A549 (cell line): ENCODE measurements at regions not wholly inside any gene's neighbourhood (a gene's known extent, or its start where the extent isn't known, plus 50 kb on each side); places are given as distances from the start of the nearest gene placed in this dataset.

Experiments used
- ATAC-seq, 2 experiments: fragments of 200-7000 bp in 1 of 2; fragments of >200 bp in 1 of 2; cut with Nextera tagmentation in 1 of 2; cut with Tn5 transposase in 1 of 2; 3 replicates each; pipeline versions ENCODE4 v1.8.0 to v1.9.1; 2018 to 2020; ENCODE audit warnings: mild to moderate bottlenecking in 1 of 2, moderate library complexity in 1 of 2
- CTCF ChIA-PET: fragments of 300-600 bp; sonication (Branson Sonifier 250); formaldehyde crosslinking; extraction: SDS; loops from one replicate; lab custom pipeline; 2021; ENCODE audit warnings: antibody characterized with exemption, inconsistent platforms; lab: Yijun Ruan, JAX
- POLR2A ChIA-PET: fragments of 350-600 bp; formaldehyde crosslinking; extraction: SDS; loops from one replicate; lab custom pipeline; 2021; ENCODE audit warnings: antibody characterized with exemption, inconsistent platforms; lab: Yijun Ruan, JAX
- DNase-seq, 2 experiments: peaks; one replicate each; pipeline versions ENCODE4 v3.0.0 to v3.0.0-alpha.2; 2011 to 2016; ENCODE audit warnings: low read depth in 1 of 2, low spot score in 1 of 2
- FAIRE-seq: peaks from 2 replicates; lab custom pipeline; 2011; peaks lifted over from hg19 to GRCh38; lab: Jason Lieb, UNC
- H3K27ac ChIP-seq, 2 experiments: fragments of >200 bp; sonication (Bioruptor Twin); formaldehyde crosslinking; 3 replicates each; pipeline ENCODE4 v1.5.1; 2016 to 2017
- H3K4me1 ChIP-seq: fragments of >200 bp; sonication (Bioruptor Twin); formaldehyde crosslinking; 3 replicates; pipeline ENCODE4 v1.6.1; 2016
- H3K4me2 ChIP-seq: fragments of >200 bp; sonication (Bioruptor Twin); formaldehyde crosslinking; 3 replicates; pipeline ENCODE4 v1.6.1; 2016
- H3K4me3 ChIP-seq: fragments of >200 bp; sonication (Bioruptor Twin); formaldehyde crosslinking; 3 replicates; pipeline ENCODE4 v1.5.1; 2016
- H3K9me3 ChIP-seq: fragments of >200 bp; sonication (Bioruptor Twin); formaldehyde crosslinking; 3 replicates; pipeline ENCODE4 v1.6.1; 2016
- BCL3 ChIP-seq: fragments of >200 bp; sonication (Bioruptor Twin); formaldehyde crosslinking; IDR thresholded peaks from 3 replicates; pipeline ENCODE4 v1.6.1; 2016
- CBX8 ChIP-seq: fragments of 200-600 bp; sonication (generic); IDR thresholded peaks from 2 replicates; pipeline ENCODE4 v1.6.1; 2016
- CHD4 ChIP-seq: fragments of 200-600 bp; sonication (generic); IDR thresholded peaks from 2 replicates; pipeline ENCODE4 v1.6.1; 2016; ENCODE audit warnings: antibody characterized with exemption, mild to moderate bottlenecking, borderline replicate concordance
- CTCF ChIP-seq: fragments of >200 bp; sonication (Bioruptor Twin); formaldehyde crosslinking; IDR thresholded peaks from 3 replicates; pipeline ENCODE4 v1.5.1; 2016
- ELK1 ChIP-seq: fragments of 150-350 bp; IDR thresholded peaks from 2 replicates; pipeline ENCODE4 v1.6.1; 2014; ENCODE audit warnings: low read depth, mild to moderate bottlenecking, low read length
- ESRRA ChIP-seq: fragments of 150-350 bp; IDR thresholded peaks from 2 replicates; pipeline ENCODE4 v1.6.1; 2014; ENCODE audit warnings: mild to moderate bottlenecking, low read length, borderline replicate concordance
- FOSL2 ChIP-seq, 2 experiments: fragments of 450-650 bp in 1 of 2; fragments of >200 bp in 1 of 2; sonication (Bioruptor Twin) in 1 of 2; formaldehyde crosslinking; IDR thresholded peaks; 2 replicates each; pipeline versions ENCODE4 v1.5.0 to v1.6.1; 2016 to 2020; ENCODE audit warnings: mild to moderate bottlenecking in 1 of 2, moderate library complexity in 1 of 2
- GATA3 ChIP-seq: IDR thresholded peaks from 2 replicates; pipeline ENCODE4 v1.6.1; 2012; ENCODE audit warnings: borderline replicate concordance
- HES2 ChIP-seq: fragments of >200 bp; sonication (Bioruptor Twin); formaldehyde crosslinking; IDR thresholded peaks from 2 replicates; pipeline ENCODE4 v1.6.1; 2016
- JUNB ChIP-seq: fragments of >200 bp; sonication (Bioruptor Twin); formaldehyde crosslinking; IDR thresholded peaks from 2 replicates; pipeline ENCODE4 v1.6.1; 2016
- KDM1A ChIP-seq: fragments of 200-600 bp; sonication (generic); IDR thresholded peaks from 2 replicates; pipeline ENCODE4 v1.6.1; 2016; ENCODE audit warnings: low read depth, mild to moderate bottlenecking
- MYC ChIP-seq: IDR thresholded peaks from 2 replicates; pipeline ENCODE4 v1.6.1; 2012; ENCODE audit warnings: mild to moderate bottlenecking, inconsistent platforms, low read length, improper control_type of control experiment, borderline replicate concordance
- NPAS2 ChIP-seq: fragments of 250-450 bp; sonication (Bioruptor Pico); IDR thresholded peaks from 2 replicates; pipeline ENCODE4 v1.8.0; 2022; ENCODE audit warnings: mild to moderate bottlenecking, moderate library complexity, borderline replicate concordance
- POLR2AphosphoS2 ChIP-seq: conservative IDR thresholded peaks from 2 replicates; pipeline ENCODE4 v1.6.1; 2012; ENCODE audit warnings: low read length, improper control_type of control experiment, inconsistent platforms
- REST ChIP-seq: fragments of 200-600 bp; sonication (generic); IDR thresholded peaks from 2 replicates; pipeline ENCODE4 v1.6.1; 2016; ENCODE audit warnings: antibody characterized with exemption, mild to moderate bottlenecking, moderate library complexity
- ZFP36 ChIP-seq: fragments of 450-650 bp; IDR thresholded peaks from 2 replicates; pipeline ENCODE4 v1.6.1; 2014; ENCODE audit warnings: borderline replicate concordance; ENCODE audit not compliant: partially characterized antibody
- ZNF302 ChIP-seq: fragments of 250-450 bp; sonication (Bioruptor Pico); IDR thresholded peaks from 2 replicates; pipeline ENCODE4 v1.9.0; 2021; ENCODE audit warnings: inconsistent platforms, mild to moderate bottlenecking, moderate library complexity
- WGBS: methylation state at CpG from one replicate; pipeline ENCODE4 v1.1.6; 2017; ENCODE audit errors: missing lambda C conversion rate; 5-methylcytosine and 5-hydroxymethylcytosine counted together
- TF ChIP-seq, protein P1 (sequence below): fragments of 250-450 bp; sonication (Bioruptor Pico); IDR thresholded peaks from 2 replicates; pipeline ENCODE4 v1.5.0; 2021; ENCODE audit warnings: mild to moderate bottlenecking, moderate library complexity, borderline replicate concordance

DNA sequence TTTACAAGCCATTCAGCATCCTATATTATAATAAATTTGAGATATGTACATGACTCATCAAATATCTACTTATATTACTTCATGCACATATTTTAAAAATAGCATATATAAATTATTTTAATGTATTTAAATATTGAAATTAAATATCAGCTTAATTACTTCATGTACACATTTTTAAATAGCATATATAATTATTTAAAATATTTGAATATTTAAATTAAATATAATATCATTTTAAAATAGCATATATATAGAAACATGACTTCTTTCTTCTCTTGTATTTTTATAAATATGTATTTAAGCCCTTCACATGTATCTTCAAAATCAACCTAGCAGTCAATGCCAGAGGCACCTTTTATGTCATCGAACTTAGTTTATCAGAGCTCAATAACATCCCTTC, 298.8 kb upstream of the DSEL start (continued):
- TF ChIP-seq, protein P1, sequence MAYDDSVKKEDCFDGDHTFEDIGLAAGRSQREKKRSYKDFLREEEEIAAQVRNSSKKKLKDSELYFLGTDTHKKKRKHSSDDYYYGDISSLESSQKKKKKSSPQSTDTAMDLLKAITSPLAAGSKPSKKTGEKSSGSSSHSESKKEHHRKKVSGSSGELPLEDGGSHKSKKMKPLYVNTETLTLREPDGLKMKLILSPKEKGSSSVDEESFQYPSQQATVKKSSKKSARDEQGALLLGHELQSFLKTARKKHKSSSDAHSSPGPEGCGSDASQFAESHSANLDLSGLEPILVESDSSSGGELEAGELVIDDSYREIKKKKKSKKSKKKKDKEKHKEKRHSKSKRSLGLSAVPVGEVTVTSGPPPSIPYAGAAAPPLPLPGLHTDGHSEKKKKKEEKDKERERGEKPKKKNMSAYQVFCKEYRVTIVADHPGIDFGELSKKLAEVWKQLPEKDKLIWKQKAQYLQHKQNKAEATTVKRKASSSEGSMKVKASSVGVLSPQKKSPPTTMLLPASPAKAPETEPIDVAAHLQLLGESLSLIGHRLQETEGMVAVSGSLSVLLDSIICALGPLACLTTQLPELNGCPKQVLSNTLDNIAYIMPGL = no peak
- TF ChIP-seq ELK1 (no peak), REST (no peak), ZFP36 (no peak), KDM1A (no peak)
- TF ChIP-seq, all 56 proteins: peak for 0

- Histone ChIP-seq H3K27ac (no peak overlapping the region), H3K4me1 (no peaks in the 10 kb centered on the region), H3K4me3 (no peak overlapping the region), H3K9me3 (no peaks in the 10 kb centered on the region), H3K4me2 (no peak overlapping the region)
- no peak for FAIRE-seq
- WGBS = 45% methylated on average over 4 of the region's 4 CpGs
- ATAC-seq = no peak
- CTCF ChIA-PET = no interaction called here
- DNase-seq = no peak
- POLR2A ChIA-PET = no interaction called here
- TF ChIP-seq ESRRA = no peak
- no peak for TF ChIP-seq CBX8
- TF ChIP-seq ZNF302 (CRISPR knock-in tag) = no peak
- no peak for TF ChIP-seq CHD4
- no peak for TF ChIP-seq JUNB
- no peak for TF ChIP-seq FOSL2 (IDR thresholded peaks at IDR 0.05)
- no peak for TF ChIP-seq FOSL2 (CRISPR knock-in tag; IDR thresholded peaks at IDR 0.05)
- TF ChIP-seq MYC = no peak
- TF ChIP-seq, protein P1 = no peak
- no peak for TF ChIP-seq BCL3
- TF ChIP-seq GATA3 = no peak
- TF ChIP-seq NPAS2 (CRISPR knock-in tag) = no peak
- no peak for TF ChIP-seq ELK1
- no peak for TF ChIP-seq HES2
- no peak for TF ChIP-seq POLR2AphosphoS2
- TF ChIP-seq CTCF = no peak
These were observed 297.0 kb upstream of the DSEL start for GRCh38 chr18:67813380-67814028.
